T47D (cell line): ENCODE measurements at regions not wholly inside any gene's neighbourhood (a gene's known extent, or its start where the extent isn't known, plus 50 kb on each side); places are given as distances from the start of the nearest gene placed in this dataset.
A peak's percentile ranks its signal among the peaks of the same experiment; 100 is the strongest.

Experiments
- DNase-seq, 2 experiments: peaks; one replicate each; pipeline versions ENCODE4 v3.0.0 to v3.0.0-alpha.2; 2011 to 2012; ENCODE audit warnings: low read depth in 1 of 2, low spot score in 1 of 2
- JUND ChIP-seq: IDR thresholded peaks from 2 replicates; pipeline ENCODE4 v1.6.1; 2012; ENCODE audit warnings: low read depth
- in situ Hi-C: cut with HindIII; loops from 2 replicates; pipeline ENCODE4 v1.10.0; 2016; ENCODE audit warnings: low sequenced_read_pairs, low pct_unique_long_range_greater_than_20kb

DNA sequence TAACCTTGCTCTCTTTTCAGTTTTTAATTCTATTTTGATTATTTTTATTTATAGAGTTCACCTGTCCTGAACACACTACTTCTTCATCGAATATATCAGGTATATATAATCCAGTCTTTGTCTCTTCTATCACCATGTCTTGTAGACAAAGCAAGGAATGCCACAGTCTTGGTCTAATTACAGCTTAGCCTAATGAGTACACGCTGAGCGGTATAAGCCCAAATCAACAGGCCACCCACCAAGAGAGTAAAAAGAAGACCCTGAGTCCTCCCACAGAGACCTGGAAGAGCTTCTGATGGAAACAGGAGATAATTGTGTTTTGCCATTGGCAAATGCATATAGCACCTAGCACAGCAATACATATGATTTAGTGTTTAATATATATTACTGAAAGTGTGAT is 68.7 kb upstream of the TCF21 start:
- DNase-seq: no peak
- no peak for TF ChIP-seq JUND
- in situ Hi-C loops: no loop called here

DNA sequence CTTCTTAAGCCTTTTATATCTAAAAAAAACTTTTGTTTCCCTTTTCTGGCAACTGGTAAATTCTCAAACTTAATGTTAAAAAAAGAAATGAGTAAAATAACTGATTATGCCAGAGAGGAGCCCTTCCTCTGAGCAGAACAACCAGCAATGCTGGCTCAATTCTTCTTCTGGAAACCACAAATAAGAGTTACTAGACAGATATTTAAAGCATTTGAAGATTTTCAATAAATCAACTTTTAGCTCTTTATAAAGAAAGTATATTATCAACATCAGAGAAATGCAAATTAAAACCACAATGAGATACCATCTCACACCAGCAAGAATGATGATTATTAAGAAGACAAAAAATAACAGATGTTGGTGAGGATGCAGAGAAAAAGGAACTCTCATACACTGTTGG is 61.1 kb upstream of the TCF21 start:
- no peak for DNase-seq
- no peak for TF ChIP-seq JUND
- in situ Hi-C loops: no loop called here

DNA sequence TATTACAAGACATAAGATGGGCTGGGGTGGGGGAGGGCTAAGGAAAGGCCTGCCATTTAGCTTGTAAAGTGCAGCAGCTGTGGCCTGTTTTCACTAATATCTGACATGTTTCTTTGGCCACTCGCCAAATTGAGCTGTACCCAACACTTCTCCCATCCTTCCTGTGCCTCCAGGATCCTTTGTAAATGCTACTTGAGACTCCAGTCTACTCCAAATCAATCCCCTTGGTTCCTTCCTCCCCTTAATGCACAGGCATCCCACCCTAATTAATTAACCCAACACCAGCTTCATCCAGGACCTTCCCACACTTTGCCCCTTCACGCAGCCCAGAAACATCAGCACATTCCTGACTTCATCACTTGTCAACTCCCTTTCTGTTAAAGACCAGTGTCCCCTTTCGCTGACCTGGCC is 55.0 kb upstream of the TCF21 start:
- TF ChIP-seq JUND: no peak
- in situ Hi-C loops: no loop called here
- DNase-seq: no peak

DNA sequence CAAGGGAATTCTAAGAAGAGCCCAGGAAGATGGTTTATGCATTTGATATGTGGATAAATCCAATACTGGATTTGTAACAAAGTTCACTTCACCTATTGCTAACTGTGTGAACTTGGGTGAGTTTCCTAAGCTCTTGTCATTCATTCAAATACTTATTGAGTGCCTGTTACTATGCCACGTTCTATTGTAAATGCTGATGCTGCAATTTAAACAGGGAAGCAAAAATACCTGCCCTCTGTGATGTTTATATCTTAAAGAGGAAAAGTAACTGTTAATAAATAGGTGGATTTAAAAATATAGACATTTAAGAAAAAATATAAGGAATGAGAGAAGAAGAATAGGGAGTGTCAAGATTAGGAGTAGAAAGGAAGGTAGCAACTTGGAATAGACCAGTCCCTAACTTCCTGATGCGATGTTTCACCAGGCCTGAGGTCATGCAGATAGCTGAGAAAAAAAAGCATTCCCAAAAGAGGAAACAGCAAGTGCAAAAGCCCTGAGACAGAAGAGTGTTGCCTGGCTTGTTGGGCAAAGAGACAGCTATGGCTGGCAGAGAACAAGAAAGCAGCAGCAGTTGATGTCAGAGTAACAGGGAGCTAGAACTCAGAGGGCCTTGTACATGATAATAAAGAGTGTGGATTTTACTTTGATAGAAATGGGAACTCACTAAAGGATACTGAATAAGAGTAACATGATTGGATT is 54.3 kb upstream of the TCF21 start:
- DNase-seq: no peak
- no peak for TF ChIP-seq JUND
- in situ Hi-C loops: no loop called here

DNA sequence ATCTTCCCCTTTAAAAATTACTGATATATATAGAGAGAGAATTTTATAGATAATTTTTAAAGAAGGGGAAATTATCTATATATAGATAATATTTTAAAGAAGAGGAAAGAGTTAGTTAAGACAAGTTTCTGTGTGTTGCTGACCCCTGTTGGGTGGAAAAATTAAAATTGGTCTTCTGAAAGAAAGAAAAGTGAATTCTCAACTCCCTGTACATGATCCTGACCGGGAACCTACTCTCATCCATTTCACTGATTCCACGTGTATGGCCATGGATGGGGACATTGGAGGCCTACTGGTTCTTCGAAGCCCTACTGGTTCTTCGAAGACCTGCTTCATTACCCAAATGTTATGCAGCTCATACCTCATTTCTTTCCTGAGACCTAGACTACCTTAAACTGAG is 53.0 kb upstream of the TCF21 start:
- no peak for DNase-seq
- in situ Hi-C loops: no loop called here
- no peak for TF ChIP-seq JUND

DNA sequence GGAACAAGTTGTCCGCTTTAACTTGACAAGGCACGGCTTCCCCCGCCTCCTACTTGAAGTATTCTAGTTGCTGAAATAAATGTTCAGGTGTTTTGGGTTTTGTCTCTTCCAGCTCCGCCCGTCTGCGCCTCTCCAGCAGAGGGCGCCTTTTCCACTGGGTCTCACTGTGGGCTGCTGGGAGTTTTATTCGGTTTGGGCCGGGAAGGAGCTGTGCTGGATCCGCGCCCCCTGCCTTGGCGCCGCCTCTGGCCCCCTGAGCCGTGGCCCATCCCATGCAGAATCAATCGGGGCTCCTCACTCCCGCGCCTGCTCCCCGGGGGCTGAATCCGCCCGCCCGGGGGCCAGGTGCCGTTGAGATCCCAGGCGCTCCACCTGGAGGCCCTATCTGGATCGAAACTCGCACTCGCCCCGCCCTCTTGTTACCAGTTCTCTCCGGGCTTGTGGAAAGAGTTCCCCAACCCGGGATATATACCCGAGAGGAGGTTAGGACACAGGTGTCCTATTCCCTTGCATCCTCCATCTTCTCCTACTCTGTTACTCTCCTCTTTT is 51.0 kb upstream of the TCF21 start:
- DNase-seq: peak; percentile 12 to 80
- no peak for TF ChIP-seq JUND
- in situ Hi-C loops: no loop called here
